Suprapubic skin (tissue), 3 donors: ENCODE measurements at regions not wholly inside any gene's neighbourhood (a gene's known extent, or its start where the extent isn't known, plus 50 kb on each side); places are given as distances from the start of the nearest gene placed in this dataset.

Source experiments
- EP300 ChIP-seq: sonication (generic); formaldehyde crosslinking; IDR thresholded peaks from one replicate; pipeline ENCODE4 v1.6.1; 2017; ENCODE audit warnings: antibody characterized with exemption
- POLR2A ChIP-seq, 2 donors: fragments of 450-650 bp; IDR thresholded peaks; one replicate each; pipeline ENCODE4 v1.6.1; 2017; ENCODE audit warnings: antibody characterized with exemption in 2 of 2, mild to moderate bottlenecking in 2 of 2, moderate library complexity in 2 of 2
- TF ChIP-seq, protein P1 (sequence below), 2 donors: fragments of 200-600 bp in 1 of 2; fragments of 450-650 bp in 1 of 2; sonication (generic) in 1 of 2; IDR thresholded peaks; one replicate each; pipeline ENCODE4 v1.5.1; 2016 to 2019; ENCODE audit warnings: antibody characterized with exemption in 2 of 2, mild to moderate bottlenecking in 1 of 2, moderate library complexity in 1 of 2

DNA sequence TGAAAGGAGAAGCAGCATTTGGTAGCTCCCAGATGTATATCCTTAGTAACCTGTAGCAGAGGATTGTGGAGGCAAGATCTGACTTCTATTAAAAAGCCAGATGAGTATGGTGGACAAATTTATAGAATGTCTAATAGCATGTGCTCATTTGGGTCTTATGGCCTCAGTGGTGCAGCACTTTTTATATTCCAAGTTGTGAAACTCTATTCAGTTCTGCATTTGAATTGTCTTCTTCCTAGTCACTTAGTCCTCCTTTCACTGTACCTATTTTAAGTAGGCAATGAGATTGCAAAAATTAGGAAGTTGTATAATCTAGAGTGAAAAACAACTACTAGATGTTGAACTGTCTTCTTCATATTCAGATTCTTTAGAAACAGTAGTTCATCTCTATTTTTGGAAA, 412.5 kb upstream of the PCDH9 start:
- TF ChIP-seq, protein P1, sequence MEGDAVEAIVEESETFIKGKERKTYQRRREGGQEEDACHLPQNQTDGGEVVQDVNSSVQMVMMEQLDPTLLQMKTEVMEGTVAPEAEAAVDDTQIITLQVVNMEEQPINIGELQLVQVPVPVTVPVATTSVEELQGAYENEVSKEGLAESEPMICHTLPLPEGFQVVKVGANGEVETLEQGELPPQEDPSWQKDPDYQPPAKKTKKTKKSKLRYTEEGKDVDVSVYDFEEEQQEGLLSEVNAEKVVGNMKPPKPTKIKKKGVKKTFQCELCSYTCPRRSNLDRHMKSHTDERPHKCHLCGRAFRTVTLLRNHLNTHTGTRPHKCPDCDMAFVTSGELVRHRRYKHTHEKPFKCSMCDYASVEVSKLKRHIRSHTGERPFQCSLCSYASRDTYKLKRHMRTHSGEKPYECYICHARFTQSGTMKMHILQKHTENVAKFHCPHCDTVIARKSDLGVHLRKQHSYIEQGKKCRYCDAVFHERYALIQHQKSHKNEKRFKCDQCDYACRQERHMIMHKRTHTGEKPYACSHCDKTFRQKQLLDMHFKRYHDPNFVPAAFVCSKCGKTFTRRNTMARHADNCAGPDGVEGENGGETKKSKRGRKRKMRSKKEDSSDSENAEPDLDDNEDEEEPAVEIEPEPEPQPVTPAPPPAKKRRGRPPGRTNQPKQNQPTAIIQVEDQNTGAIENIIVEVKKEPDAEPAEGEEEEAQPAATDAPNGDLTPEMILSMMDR (IDR thresholded peaks at IDR 0.05): no peak
- TF ChIP-seq POLR2A (IDR thresholded peaks at IDR 0.05) (no peak), EP300 (no peak)
